Stimulated activated CD4-positive, alpha-beta T cell treated with anti-CD3 and anti-CD28 coated beads, TNF-alpha, amount 100 ng/mL, for 24 hours (primary cell): ENCODE measurements at regions not wholly inside any gene's neighbourhood (a gene's known extent, or its start where the extent isn't known, plus 50 kb on each side); places are given as distances from the start of the nearest gene placed in this dataset.

Experiments
- DNase-seq, 3 experiments: peaks; one replicate each; pipeline ENCODE4 v3.0.0-alpha.2; 2020; ENCODE audit warnings: low read depth in 3 of 3

- DNase-seq, result no peak
Measured at GRCh38 chr16:80300876-80301275, 239.9 kb upstream of the DYNLRB2 start.

DNA sequence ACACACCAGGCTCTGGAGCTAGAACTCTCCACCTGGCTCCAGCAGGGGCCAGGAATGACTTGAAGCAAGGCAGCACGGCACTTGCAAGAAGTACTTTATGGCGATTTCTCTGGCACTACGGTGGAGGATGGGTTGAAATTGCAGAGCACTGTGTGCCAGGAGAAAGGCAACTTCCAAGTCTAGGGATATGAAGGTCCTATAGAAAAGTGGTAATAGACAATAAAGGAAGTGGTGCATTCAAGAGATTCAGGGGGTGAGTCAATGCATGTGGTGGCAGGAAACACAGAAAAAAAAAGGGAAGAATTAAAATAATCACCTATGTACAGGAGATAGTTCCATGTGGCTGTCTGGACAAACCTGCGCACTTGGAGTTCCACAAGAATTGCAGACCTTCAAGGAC is 240.3 kb upstream of the DYNLRB2 start:
- DNase-seq, result no peak

- DNase-seq, result no peak
Measured at GRCh38 chr16:80299416-80299815, 241.4 kb upstream of the DYNLRB2 start.

GRCh38 chr16:80298676-80299075 is 242.1 kb upstream of the DYNLRB2 start:
- DNase-seq, result no peak

- no peak for DNase-seq
Measured at GRCh38 chr16:80296034-80296433, 244.8 kb upstream of the DYNLRB2 start.

- no peak for DNase-seq
Measured at GRCh38 chr16:80294172-80294571, 246.6 kb upstream of the DYNLRB2 start.

DNA sequence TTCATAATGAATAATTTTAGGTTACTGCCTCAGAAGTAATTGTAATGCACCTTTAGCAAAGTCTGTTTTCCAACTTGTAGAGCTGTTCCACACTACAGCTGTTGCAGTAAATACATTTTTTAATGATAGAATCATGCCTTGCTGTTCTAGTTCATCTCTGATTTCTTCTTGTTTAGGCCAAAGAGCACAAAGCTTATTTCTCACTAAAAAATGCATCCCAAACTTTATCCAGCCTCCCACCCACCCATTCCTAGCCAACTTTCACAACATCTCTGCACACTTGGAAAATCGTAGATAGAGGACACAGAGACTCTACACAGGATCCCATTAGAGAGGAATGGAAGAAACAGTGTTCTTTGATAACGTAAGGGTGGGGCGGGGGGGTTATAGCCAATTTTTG is 252.2 kb upstream of the DYNLRB2 start:
- no peak for DNase-seq

- DNase-seq, result no peak
Measured at GRCh38 chr16:80287674-80288073, 253.1 kb upstream of the DYNLRB2 start.

DNA sequence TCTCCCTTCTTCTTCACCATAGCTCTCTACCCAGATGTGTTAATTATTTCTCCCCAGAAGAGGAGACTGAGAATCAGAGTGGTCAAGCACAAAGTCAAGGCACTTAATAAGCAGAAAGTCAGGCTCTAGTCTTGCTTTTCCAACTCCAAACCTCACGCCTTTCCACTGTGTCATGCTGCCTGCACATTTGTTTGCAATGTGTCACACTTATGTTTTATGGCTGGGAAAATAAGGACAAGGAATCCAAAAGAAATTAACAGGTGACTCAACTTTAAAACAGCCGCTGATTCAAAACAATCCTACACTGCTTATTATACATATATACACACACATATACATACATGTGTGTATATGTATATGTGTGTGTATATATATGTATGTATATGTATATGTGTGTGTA is 255.7 kb upstream of the DYNLRB2 start:
- no peak for DNase-seq

- DNase-seq, result no peak
Measured at GRCh38 chr16:80283466-80284392, 257.1 kb upstream of the DYNLRB2 start.

DNA sequence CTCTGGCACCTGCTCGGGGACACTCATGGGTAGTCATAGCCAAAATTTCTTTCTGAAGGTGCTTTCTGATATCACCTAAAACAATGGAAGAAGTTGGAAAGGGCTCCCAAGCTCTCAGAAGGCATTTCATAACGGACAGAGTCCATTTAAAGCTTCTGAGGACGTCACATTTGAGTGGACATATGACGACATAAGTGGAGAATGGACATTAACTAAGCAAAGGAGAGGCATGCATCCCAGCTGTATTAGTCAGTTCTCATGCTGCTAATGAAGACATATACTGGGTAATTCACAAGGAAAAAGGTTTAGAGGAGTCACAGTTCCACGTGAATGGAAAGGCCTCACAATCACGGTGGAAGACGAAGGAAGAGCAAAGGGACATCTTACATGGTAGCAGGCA is 260.2 kb upstream of the DYNLRB2 start:
- no peak for DNase-seq

DNA sequence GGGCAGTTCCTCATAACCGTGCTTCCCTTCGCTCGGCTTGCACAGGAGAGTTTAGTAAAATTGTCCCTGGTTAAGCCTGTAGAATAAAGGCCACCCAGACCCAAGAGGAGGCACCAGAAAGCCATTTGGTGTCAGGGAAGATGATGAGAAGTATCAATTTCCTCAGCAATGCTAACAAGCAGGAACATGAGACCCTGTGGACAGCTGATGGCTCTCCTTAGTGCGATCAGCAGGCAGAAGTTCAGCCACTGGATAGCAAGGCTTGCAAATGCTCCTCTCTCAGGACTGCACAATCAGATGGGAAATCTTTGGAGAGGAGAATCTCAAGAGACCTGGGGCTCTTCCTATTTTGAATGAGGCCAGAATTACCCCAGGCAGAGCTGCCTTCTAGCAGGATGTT is 261.1 kb upstream of the DYNLRB2 start:
- no peak for DNase-seq

DNA sequence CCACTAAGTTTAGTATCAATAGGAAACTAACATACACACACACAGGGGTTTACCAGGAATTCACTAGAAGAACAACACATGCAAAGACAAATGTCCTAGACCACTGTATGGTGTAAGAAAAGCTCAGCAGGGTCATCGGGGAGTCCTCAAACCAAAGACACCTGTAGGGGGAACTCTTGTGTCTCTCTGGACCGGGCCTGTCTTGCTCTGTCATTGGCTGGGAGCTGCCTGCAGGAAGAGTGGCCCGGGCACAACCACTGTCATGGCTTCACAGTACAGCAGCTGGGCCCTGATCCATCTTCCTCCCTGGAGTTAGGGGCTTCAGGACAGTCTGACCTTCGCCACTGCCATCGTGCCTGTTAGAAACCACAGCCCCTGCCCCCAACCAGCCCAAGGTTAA is 263.6 kb upstream of the DYNLRB2 start:
- no peak for DNase-seq

DNA sequence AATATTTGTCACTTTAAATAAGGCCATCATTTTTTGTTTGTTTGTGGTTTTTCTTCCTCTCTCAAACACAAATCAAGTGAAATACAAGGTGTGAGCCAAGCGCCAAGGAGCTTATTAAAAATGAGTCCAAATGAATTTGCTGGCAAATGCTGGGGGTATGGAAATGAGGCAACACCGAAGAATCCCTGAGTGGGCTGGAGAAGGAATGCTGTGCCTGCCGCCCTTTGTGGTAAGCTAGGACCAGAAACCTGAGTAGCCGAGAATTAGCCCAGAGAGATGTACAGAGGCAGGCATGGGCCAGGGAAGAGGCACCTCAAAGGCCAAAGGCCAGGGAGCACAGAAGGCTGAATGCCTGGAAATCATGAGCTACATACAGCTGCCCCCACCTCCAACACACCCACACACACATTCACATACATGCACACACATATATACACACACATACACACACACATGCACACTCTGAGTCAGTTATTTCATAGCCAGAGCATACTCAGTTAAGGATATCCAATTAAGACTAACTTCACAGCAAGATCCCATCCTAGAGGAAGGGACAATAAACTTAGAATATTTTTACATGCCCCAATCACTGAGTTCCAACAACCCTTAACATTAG is 266.1 kb upstream of the DYNLRB2 start:
- DNase-seq, result no peak

DNA sequence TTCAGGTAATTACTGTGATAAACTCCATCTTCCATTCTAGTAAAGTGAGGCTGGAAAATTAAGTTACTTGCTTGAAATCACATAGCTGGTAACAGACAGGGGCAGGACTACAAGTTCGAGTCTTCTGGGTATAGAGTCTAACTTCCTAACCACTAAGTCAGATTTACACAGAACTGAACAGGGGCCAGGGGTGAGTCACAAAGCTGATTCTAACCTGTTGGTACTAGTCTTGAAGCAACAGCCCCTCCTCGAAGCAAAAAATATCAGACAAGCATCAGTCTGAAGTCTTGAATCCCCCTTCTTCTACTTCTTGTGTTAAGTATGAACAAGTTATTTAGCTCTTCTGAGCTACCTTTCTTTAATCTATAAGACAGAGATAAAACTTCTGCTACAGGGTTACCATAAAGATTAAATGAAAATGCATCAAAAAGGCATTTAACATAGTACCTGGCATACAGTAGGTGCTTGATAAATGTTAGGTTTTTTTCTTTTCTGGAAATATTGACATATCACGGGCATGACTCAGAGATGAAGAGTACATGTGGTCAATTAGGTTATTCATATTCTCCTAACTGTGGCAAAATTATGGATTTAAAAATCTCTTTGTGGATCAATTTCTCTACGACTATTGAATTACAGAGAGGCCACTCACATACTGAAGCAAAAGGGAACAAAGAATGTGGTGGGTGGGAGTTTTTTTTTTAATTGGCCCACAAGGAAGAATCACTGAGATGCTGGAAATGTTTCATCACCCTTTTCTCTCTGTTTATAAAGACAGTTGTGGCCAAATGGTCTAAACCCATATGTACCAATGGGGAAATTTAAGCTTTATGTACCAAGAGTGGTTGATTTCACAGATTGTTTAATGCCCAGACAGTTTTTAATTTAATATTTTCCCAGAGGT is 266.9 kb upstream of the DYNLRB2 start:
- DNase-seq, result no peak

DNA sequence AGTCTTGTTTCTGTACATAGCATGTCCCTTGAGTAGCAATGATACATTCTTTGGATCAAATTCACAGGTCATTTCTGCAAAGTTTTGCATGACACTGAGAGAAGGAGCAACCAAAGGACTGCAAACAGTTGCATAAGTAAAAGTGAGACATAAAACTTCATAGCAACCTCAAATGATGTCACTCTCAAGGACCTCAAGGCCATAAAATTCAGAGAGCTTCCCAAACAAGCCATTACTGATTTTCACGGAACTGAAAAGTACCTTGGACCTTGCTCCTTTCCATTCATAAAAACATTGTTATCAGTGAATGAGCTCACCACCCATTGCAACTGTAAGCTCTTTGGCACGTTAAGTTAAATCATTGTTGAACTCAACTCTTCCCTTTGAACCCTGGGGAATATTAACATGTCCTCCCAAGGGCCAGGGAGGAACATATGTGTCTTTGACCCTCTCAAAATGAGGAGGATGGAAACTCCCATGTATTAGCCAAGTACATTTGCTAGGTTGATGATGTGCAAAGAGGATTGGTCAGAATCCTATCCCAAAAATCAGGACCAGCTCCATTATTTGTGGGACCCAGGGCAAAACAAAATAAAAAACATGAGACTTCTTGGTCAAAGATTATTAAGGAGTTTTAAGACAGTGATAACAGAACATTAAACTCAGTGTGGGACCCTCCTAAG is 275.0 kb upstream of the DYNLRB2 start:
- no peak for DNase-seq

GRCh38 chr16:80263848-80264694 is 276.7 kb upstream of the DYNLRB2 start:
- no peak for DNase-seq

- no peak for DNase-seq
Measured at GRCh38 chr16:80263181-80263823, 277.5 kb upstream of the DYNLRB2 start.

DNA sequence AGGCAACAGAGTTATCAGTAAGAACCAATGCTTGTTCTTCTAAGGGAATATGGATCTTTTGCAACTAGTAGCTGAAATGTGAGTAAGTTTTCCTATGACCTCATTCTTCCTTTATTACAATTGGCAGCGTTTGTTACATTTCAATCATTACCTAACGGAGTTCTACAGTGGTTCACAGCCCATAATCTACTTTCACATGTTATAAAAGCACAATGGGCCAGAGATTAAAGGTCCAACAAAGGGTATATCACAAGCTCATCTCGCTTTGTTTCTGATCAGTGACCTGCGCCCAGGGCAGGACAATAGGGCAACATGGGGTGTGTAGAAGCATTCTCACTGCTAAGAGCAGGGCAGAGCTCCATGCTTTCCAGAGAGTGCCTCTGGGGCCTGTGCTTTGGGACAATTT is 279.9 kb upstream of the DYNLRB2 start:
- DNase-seq, result no peak

DNA sequence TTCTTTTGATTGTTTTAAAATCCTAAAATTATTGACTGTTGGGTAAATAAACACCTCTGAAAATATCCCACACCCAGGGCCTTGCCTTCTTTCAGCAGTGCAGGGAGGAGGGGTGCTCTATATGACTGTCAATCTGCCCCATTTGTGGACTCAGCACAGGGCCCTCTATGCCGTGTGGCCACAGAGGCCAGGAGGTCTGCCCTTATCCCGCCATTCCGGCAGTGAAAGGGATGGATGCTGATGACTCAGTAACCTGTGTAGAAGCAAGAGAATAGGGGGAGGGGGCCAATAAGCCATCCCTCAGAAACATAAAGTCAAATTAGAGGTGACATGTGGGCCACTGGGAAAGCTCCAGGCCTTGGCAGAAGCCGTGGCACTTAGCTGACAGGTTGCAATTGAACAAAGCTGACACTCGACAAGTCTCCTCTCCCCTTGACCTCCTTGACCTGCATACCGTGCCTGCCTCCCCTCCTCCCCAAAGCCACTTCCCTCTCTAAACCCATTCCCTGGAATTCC is 281.4 kb upstream of the DYNLRB2 start:
- DNase-seq, result no peak
